DMS 273 (cell line): ENCODE measurements at regions not wholly inside any gene's neighbourhood (a gene's known extent, or its start where the extent isn't known, plus 50 kb on each side); places are given as distances from the start of the nearest gene placed in this dataset.
"Not testable (repeated sequence)": the region's sequence is repeated elsewhere in the genome, so short reads cannot be mapped to it uniquely, and the experiment has no call there.

Experiments used
- DNase-seq: peaks from one replicate; lab custom pipeline; 2025; ENCODE audit not compliant: unreplicated experiment; lab: John Stamatoyannopoulos, UW

- DNase-seq, result not testable (repeated sequence)
Measured at GRCh38 chr6:60389094-60389493, 1896.9 kb downstream of the KHDRBS2 start.

DNA sequence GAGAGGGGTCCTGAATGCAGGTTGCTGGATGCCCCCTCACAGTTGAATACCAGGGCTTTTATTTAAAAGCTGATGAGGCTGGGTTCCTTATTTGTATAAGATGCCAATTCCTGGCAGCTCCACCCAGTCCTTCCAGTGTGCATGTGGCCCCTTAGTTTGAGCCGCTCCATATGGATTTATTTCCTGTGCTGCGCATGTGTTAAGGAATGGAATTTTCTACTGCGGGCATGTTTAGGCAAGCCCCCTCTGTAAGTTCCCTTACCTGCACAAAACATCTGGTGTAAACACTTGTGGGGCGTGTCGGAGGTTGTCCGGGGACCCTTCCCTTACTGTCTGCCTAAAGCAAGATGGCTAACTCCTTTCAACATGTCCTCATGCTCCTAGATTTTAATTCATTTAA is 1901.4 kb downstream of the KHDRBS2 start:
- not testable (repeated sequence) for DNase-seq

GRCh38 chr6:60382771-60383170 is 1903.3 kb downstream of the KHDRBS2 start:
- not testable (repeated sequence) for DNase-seq

GRCh38 chr6:60374078-60374477 is 1911.9 kb downstream of the KHDRBS2 start:
- DNase-seq, result not testable (repeated sequence)

DNA sequence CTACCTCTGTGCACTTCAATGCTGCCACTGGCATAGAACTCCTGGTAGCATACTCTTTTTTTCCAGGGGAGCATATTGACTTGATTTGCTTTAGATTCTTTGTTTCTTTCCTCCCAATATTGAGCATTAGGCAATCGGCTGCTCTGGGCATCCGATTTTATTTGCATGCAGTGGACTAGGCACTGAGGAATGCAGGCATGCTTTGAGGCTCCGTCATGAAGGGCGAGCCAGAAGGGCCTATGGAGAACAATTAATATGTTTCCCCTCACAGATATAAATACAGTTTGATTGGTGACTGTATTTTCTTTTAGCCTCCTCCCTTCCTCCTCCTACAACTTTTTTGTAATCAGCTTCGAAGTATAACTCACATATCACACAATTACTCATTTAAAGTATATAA is 1918.2 kb downstream of the KHDRBS2 start:
- not testable (repeated sequence) for DNase-seq

DNA sequence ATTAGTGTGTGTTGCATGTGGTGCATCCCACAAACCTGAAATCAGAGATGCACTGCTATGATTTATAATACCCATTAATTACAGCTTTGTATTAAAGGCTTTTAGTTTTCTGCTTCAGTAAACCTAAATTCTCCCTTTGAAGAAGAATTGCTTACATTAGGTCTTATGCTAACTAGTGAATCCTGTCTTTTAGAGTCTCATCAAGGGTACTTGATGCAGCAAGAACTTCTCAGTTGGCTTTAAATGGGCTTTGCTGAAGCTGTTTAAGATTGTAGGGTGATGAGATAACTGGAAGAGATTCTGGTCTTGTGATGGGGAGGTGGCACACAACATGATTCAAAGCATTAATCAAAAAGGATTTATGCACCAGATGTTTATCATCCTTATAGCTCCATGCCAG is 1920.1 kb downstream of the KHDRBS2 start:
- DNase-seq, result not testable (repeated sequence)

DNA sequence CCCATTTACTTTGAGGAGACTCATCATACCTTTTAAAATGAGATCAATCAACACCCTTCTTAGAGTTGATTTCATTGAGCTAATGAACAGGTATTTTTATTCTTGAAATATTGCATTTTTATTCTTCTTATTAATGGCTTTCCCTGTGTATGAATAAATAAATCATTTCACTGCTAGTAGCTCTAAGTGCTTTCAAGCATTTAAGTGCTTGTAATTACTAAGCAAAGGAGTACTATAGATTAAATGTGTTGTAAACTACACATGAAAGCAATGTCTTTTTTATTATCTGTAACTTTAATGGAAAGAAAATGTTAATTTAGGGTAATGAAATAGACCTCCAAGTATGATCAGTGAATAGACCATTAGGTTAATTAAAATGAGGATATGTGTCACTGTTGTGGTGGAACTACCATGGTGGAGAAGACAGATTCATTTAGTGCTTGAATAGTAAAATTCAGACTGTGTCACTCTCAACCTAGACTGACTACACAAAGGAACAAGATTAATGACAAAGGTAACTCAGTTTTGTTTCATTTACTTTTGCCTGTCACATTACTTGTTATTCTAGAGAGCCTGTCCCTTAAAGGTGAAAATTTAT is 1943.5 kb downstream of the KHDRBS2 start:
- DNase-seq, result not testable (repeated sequence)

DNA sequence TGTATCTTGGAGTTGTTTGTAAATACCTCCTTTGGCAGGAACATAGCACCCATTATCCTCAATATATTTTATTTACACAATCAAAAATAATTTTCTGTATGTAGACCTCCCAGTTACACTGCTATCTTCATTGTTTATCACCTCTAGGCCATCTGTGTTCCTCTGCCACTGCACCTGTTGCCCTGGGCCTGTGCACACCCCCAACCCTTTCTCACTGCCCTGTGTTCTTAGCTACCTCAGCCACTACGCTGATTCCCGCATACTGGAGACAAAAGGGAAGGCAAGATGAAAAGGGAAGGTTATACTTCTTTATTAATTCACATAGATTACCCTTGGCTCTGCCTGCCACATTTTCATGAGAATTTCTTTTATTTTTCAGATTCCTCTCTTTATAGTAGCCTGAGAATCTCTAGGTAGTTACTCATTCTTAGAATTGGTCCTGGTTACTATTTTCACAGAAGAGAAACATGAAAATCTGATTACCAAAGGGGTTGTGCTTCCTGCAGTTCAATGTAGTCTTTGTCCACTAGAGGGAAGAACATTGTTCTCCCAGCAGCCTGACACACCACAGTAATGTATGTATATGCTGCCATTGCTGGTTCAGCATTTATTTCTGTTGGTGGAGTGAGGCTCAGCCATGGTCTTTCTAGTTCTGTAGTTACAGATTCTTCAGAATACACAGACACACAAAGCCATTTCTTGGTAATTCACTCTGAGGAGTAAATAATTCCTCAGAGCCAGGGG is 1947.5 kb downstream of the KHDRBS2 start:
- DNase-seq, result peak; percentile 3

DNA sequence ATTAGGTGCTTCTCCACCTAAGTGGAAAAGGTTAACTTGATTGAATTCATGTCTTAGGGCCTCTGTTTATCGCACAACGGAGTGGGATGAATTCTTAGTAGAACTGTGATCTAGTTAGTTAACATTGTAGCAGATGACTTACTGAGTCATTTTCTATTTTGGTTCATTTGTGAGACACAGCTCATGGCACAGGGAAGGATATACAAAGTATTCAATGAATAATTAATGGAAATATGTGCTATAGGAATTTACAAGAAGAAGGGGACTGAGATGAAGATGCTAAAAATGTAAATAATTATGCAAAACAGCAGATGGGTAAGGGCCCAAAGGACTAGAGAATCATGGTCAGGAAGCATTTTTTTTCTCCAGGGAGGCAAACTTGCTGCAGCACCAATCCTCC is 1950.9 kb downstream of the KHDRBS2 start:
- not testable (repeated sequence) for DNase-seq

GRCh38 chr6:60333708-60334107 is 1952.3 kb downstream of the KHDRBS2 start:
- DNase-seq, result not testable (repeated sequence)

- not testable (repeated sequence) for DNase-seq
Measured at GRCh38 chr6:60308939-60309338, 1977.1 kb downstream of the KHDRBS2 start.
